IMR-90 (cell line): ENCODE measurements at regions not wholly inside any gene's neighbourhood (a gene's known extent, or its start where the extent isn't known, plus 50 kb on each side); places are given as distances from the start of the nearest gene placed in this dataset.

Experiments used
- ATAC-seq: fragments of 200-7000 bp; cut with Tn5 transposase; 2 replicates; pipeline ENCODE4 v1.9.1; 2020; ENCODE audit warnings: low read depth, mild to moderate bottlenecking, moderate library complexity
- BruUV-seq: library from RNA; stranded (reverse); fragments of 400-500 nt; replicated peaks from 2 replicates; lab custom pipeline; 2021; lab: Mats Ljungman, UMichigan
- CTCF ChIA-PET: fragments of 300-600 bp; formaldehyde crosslinking; extraction: SDS; loops from one replicate; lab custom pipeline; 2021; ENCODE audit warnings: antibody characterized with exemption; lab: Yijun Ruan, JAX
- POLR2A ChIA-PET: fragments of 300-600 bp; sonication (Branson Sonifier 250); formaldehyde crosslinking; loops from one replicate; lab custom pipeline; 2022; ENCODE audit warnings: antibody characterized with exemption; ENCODE audit not compliant: unreplicated experiment; lab: Charles Lee
- DNase-seq: peaks from one replicate; pipeline ENCODE4 v3.0.0; 2013
- H2AFZ ChIP-seq: replicated peaks from 2 replicates; pipeline ENCODE3; 2013; ENCODE audit warnings: low read length, mild to moderate bottlenecking; ENCODE audit not compliant: poor library complexity
- H2AK5ac ChIP-seq: 2 replicates; pipeline ENCODE4 v1.6.1; 2013; ENCODE audit warnings: low read depth, low read length, inconsistent platforms
- H2AK9ac ChIP-seq: replicated peaks from 2 replicates; pipeline ENCODE3; 2013; ENCODE audit warnings: mild to moderate bottlenecking, low read depth, low read length, moderate library complexity; ENCODE audit not compliant: poor library complexity
- H2BK120ac ChIP-seq: 2 replicates; pipeline ENCODE4 v1.6.1; 2013; ENCODE audit warnings: low read depth, low read length, inconsistent platforms
- H2BK15ac ChIP-seq: 3 replicates; pipeline ENCODE4 v1.6.1; 2013; ENCODE audit warnings: low read depth, low read length, inconsistent platforms
- H2BK20ac ChIP-seq: 2 replicates; pipeline ENCODE4 v1.6.1; 2013; ENCODE audit warnings: low read depth, mild to moderate bottlenecking, inconsistent platforms, low read length, moderate library complexity
- H2BK5ac ChIP-seq: 2 replicates; pipeline ENCODE4 v1.6.1; 2013; ENCODE audit warnings: mild to moderate bottlenecking, low read depth, low read length, inconsistent platforms; ENCODE audit not compliant: poor library complexity, severe bottlenecking
- H3K14ac ChIP-seq: replicated peaks from 2 replicates; pipeline ENCODE4 v1.6.1; 2013; ENCODE audit warnings: low read depth, low read length, inconsistent platforms
- H3K18ac ChIP-seq: 2 replicates; pipeline ENCODE4 v1.6.1; 2013; ENCODE audit warnings: low read depth, low read length, control low read depth
- H3K23ac ChIP-seq: 2 replicates; pipeline ENCODE4 v1.6.1; 2013; ENCODE audit warnings: low read depth, low read length, inconsistent platforms
- H3K27ac ChIP-seq: 2 replicates; pipeline ENCODE4 v1.5.1; 2013; ENCODE audit warnings: mild to moderate bottlenecking, control low read depth, low read length; ENCODE audit not compliant: insufficient read depth
- H3K27me3 ChIP-seq: 2 replicates; pipeline ENCODE4 v1.6.1; 2013; ENCODE audit warnings: low read length; ENCODE audit not compliant: control insufficient read depth, insufficient read depth
- H3K36me3 ChIP-seq: 2 replicates; pipeline ENCODE4 v1.6.1; 2013; ENCODE audit warnings: low read length, mixed read lengths; ENCODE audit not compliant: control insufficient read depth, insufficient read depth
- H3K4ac ChIP-seq: 2 replicates; pipeline ENCODE4 v1.6.1; 2013; ENCODE audit warnings: low read depth, low read length, inconsistent platforms
- H3K4me1 ChIP-seq: 2 replicates; pipeline ENCODE4 v1.6.1; 2013; ENCODE audit warnings: low read length, mixed read lengths; ENCODE audit not compliant: control insufficient read depth, insufficient read depth
- H3K4me2 ChIP-seq: 2 replicates; pipeline ENCODE4 v1.6.1; 2013; ENCODE audit warnings: low read depth, mild to moderate bottlenecking, control low read depth, low read length, moderate library complexity
- H3K4me3 ChIP-seq: 2 replicates; pipeline ENCODE4 v1.5.1; 2013; ENCODE audit warnings: low read depth, mild to moderate bottlenecking, control low read depth, low read length, moderate library complexity; ENCODE audit not compliant: insufficient read depth
- H3K56ac ChIP-seq: 2 replicates; pipeline ENCODE4 v1.6.1; 2013; ENCODE audit warnings: low read length, inconsistent platforms; ENCODE audit not compliant: insufficient read depth; ENCODE audit errors: extremely low read depth
- H3K79me1 ChIP-seq, 2 experiments: 2 replicates each; pipeline ENCODE4 v1.6.1; 2013; ENCODE audit warnings: low read length in 2 of 2, inconsistent platforms in 1 of 2, low read depth in 1 of 2
- H3K9ac ChIP-seq: 2 replicates; pipeline ENCODE4 v1.6.1; 2013; ENCODE audit warnings: low read depth, low read length, control low read depth
- H3K9me1 ChIP-seq: 2 replicates; pipeline ENCODE4 v1.6.1; 2013; ENCODE audit warnings: low read length, inconsistent platforms; ENCODE audit not compliant: insufficient read depth
- H3K9me3 ChIP-seq: 2 replicates; pipeline ENCODE4 v1.6.1; 2013; ENCODE audit warnings: low read length; ENCODE audit not compliant: control insufficient read depth, insufficient read depth
- H4K20me1 ChIP-seq: 2 replicates; pipeline ENCODE4 v1.6.1; 2013; ENCODE audit warnings: low read length, inconsistent platforms; ENCODE audit not compliant: insufficient read depth
- H4K5ac ChIP-seq: 2 replicates; pipeline ENCODE4 v1.6.1; 2013; ENCODE audit warnings: mild to moderate bottlenecking, low read depth, low read length, control low read depth
- H4K8ac ChIP-seq, 2 experiments: 2 replicates each; pipeline ENCODE4 v1.6.1; 2013; ENCODE audit warnings: low read depth in 2 of 2, low read length in 2 of 2, control low read depth in 1 of 2, inconsistent platforms in 1 of 2
- H4K91ac ChIP-seq: 2 replicates; pipeline ENCODE4 v1.6.1; 2013; ENCODE audit warnings: low read depth, low read length, inconsistent platforms; ENCODE audit not compliant: insufficient read depth
- RAD21 ChIP-seq: IDR thresholded peaks from 2 replicates; pipeline ENCODE4 v1.6.1; 2012; ENCODE audit warnings: low read length, improper control_type of control experiment
- RFX5 ChIP-seq: IDR thresholded peaks from 2 replicates; pipeline ENCODE4 v1.8.0; 2012; ENCODE audit warnings: low read depth, mild to moderate bottlenecking, low read length, moderate library complexity
- dilution Hi-C: fragments of 300-500 bp; cut with HindIII; formaldehyde crosslinking; loops from one replicate; pipeline ENCODE4 v1.14.3; 2018; ENCODE audit warnings: low sequenced_read_pairs; ENCODE audit not compliant: unreplicated experiment
- in situ Hi-C: fragments of 300-500 bp; cut with MboI; formaldehyde crosslinking; loops from 3 replicates; pipeline ENCODE4 v1.14.3; 2019; ENCODE audit warnings: low sequenced_read_pairs, inconsistent platforms, mixed read lengths
- intact Hi-C: fragments of 100-400 bp; cut with micrococcal nuclease; formaldehyde crosslinking; loops from 2 replicates; pipeline ENCODE4 v1.10.0; 2022
- TF ChIP-seq, protein P1 (sequence below): conservative IDR thresholded peaks from 2 replicates; pipeline ENCODE4 v1.5.1; 2012; ENCODE audit warnings: mild to moderate bottlenecking, low read depth, low read length, improper control_type of control experiment
- TF ChIP-seq, protein P2 (sequence below): fragments of 150-350 bp; IDR thresholded peaks from 2 replicates; pipeline ENCODE4 v1.6.1; 2017; ENCODE audit warnings: mild to moderate bottlenecking, antibody characterized with exemption, low read length, low read depth

DNA sequence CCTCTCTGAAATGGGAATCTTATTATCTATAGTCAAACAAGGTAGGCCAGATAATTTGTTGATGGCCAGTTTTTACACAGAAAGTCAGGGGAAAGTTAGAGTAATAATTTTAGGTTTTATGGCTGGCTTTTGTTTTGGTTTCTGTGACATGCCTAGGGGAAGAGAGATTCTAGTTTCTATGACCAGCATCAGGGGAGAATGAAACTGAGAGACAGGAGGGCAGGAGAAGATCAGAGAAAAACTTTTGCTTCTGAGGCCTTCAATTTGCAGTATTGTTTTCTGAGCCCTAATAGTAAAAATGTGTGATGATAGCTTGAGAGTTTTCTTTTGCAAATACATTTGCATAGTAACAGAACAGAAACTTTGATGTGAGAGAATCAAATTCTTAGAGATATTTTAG is 564.3 kb downstream of the ZNF608 start:
- TF ChIP-seq RFX5 (no peak), RAD21 (no peak)
- TF ChIP-seq, protein P1, sequence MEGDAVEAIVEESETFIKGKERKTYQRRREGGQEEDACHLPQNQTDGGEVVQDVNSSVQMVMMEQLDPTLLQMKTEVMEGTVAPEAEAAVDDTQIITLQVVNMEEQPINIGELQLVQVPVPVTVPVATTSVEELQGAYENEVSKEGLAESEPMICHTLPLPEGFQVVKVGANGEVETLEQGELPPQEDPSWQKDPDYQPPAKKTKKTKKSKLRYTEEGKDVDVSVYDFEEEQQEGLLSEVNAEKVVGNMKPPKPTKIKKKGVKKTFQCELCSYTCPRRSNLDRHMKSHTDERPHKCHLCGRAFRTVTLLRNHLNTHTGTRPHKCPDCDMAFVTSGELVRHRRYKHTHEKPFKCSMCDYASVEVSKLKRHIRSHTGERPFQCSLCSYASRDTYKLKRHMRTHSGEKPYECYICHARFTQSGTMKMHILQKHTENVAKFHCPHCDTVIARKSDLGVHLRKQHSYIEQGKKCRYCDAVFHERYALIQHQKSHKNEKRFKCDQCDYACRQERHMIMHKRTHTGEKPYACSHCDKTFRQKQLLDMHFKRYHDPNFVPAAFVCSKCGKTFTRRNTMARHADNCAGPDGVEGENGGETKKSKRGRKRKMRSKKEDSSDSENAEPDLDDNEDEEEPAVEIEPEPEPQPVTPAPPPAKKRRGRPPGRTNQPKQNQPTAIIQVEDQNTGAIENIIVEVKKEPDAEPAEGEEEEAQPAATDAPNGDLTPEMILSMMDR, result no peak
- TF ChIP-seq, protein P2, sequence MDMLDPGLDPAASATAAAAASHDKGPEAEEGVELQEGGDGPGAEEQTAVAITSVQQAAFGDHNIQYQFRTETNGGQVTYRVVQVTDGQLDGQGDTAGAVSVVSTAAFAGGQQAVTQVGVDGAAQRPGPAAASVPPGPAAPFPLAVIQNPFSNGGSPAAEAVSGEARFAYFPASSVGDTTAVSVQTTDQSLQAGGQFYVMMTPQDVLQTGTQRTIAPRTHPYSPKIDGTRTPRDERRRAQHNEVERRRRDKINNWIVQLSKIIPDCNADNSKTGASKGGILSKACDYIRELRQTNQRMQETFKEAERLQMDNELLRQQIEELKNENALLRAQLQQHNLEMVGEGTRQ, result no peak
- H3K4me3 ChIP-seq, result no peak overlapping the region
- dilution Hi-C loops, result no loop called here
- H3K9me3 ChIP-seq, result no peaks in the 10 kb centered on the region
- no peak for DNase-seq
- H2AK5ac ChIP-seq, result no peak overlapping the region
- no peak overlapping the region for H3K18ac ChIP-seq
- no TSS peak for BruUV-seq
- CTCF ChIA-PET, result interaction anchor here (0.9 kb wide), 1 partner anchor 9 kb away, joined by 3 read pairs; no protein-coding TSS in a partner anchor
- intact Hi-C loops, result loop anchor here (5.0 kb wide), 1 partner anchor 510 kb away; no protein-coding TSS in a partner anchor
- no peaks in the 10 kb centered on the region for H3K27me3 ChIP-seq
- no peak overlapping the region for H4K91ac ChIP-seq
- no peak overlapping the region for H2BK5ac ChIP-seq
- H2BK15ac ChIP-seq, result no peak overlapping the region
- H3K9ac ChIP-seq, result no peak overlapping the region
- H3K14ac ChIP-seq, result no peak overlapping the region
- H3K27ac ChIP-seq, result no peak overlapping the region
- no peak overlapping the region for H3K4me2 ChIP-seq
- no peak overlapping the region for H2BK120ac ChIP-seq
- H3K23ac ChIP-seq, result no peak overlapping the region
- in situ Hi-C loops, result no loop called here
- H3K9me1 ChIP-seq, result no peaks in the 10 kb centered on the region
- H2AFZ ChIP-seq, result no peak overlapping the region
- no peak overlapping the region for H4K8ac ChIP-seq
- no peak overlapping the region for H4K5ac ChIP-seq
- H2BK20ac ChIP-seq, result no peak overlapping the region
- H4K20me1 ChIP-seq, result no peaks in the 10 kb centered on the region
- no peak overlapping the region for H2AK9ac ChIP-seq
- POLR2A ChIA-PET, result no interaction called here
- H3K79me1 ChIP-seq, result no peaks in the 10 kb centered on the region
- no peak overlapping the region for H3K56ac ChIP-seq
- no peak overlapping the region for H3K4ac ChIP-seq
- no peak for ATAC-seq
- H3K36me3 ChIP-seq, result no peaks in the 10 kb centered on the region
- H3K4me1 ChIP-seq, result peaks cover 2% of the 10 kb centered on the region; the same call in 1 of the 2 replicates
